SK-N-MC (cell line): ENCODE measurements at regions not wholly inside any gene's neighbourhood (a gene's known extent, or its start where the extent isn't known, plus 50 kb on each side); places are given as distances from the start of the nearest gene placed in this dataset.

Experiments
- EZH2 ChIP-seq: fragments of 200-600 bp; sonication (generic); IDR thresholded peaks from one replicate; pipeline ENCODE4 v1.6.1; 2017; ENCODE audit warnings: antibody characterized with exemption
- FOXP2 ChIP-seq: optimal IDR thresholded peaks from 2 replicates; pipeline ENCODE3; 2011; ENCODE audit warnings: mild to moderate bottlenecking, moderate library complexity; ENCODE audit not compliant: insufficient read depth; ENCODE audit errors: extremely low read length, control extremely low read depth
- POLR2AphosphoS5 ChIP-seq: IDR thresholded peaks from 2 replicates; pipeline ENCODE4 v1.6.1; 2012; ENCODE audit warnings: mild to moderate bottlenecking, low read depth, low read length, borderline replicate concordance

GRCh38 chr20:47886454-47887041, 101.3 kb upstream of the SULF2 start:
- TF ChIP-seq POLR2AphosphoS5: no peak
- no peak for TF ChIP-seq EZH2
- no peak for TF ChIP-seq FOXP2
